Heart right ventricle (tissue), 16 donors: ENCODE measurements at regions not wholly inside any gene's neighbourhood (a gene's known extent, or its start where the extent isn't known, plus 50 kb on each side); places are given as distances from the start of the nearest gene placed in this dataset.

Source experiments
- ATAC-seq, 8 donors: fragments of 200-7000 bp; cut with Tn5 transposase; one replicate each; pipeline ENCODE4 v1.9.1; 2020; ENCODE audit warnings: mild to moderate bottlenecking in 8 of 8, moderate library complexity in 8 of 8, moderate number of reproducible peaks in 1 of 8
- DNase-seq, 2 donors: peaks; one replicate each; pipeline ENCODE4 v3.0.0-alpha.2; 2020
- H3K27ac ChIP-seq, 10 donors: fragments of 200-600 bp; sonication (generic) in 2 of 10; one replicate each; pipeline versions ENCODE4 v1.5.0 to v1.8.0; 2020 to 2022; ENCODE audit warnings: mild to moderate bottlenecking in 3 of 10
- H3K27me3 ChIP-seq, 7 donors: fragments of 200-600 bp; one replicate each; pipeline ENCODE4 v1.8.0; 2021 to 2022; ENCODE audit warnings: mild to moderate bottlenecking in 2 of 7
- H3K36me3 ChIP-seq, 9 donors: fragments of 200-600 bp; sonication (generic) in 1 of 9; one replicate each; pipeline versions ENCODE4 v1.5.0 to v1.8.0; 2020 to 2022; ENCODE audit warnings: mild to moderate bottlenecking in 2 of 9
- H3K4me1 ChIP-seq, 9 donors: fragments of 200-600 bp; sonication (generic) in 1 of 9; one replicate each; pipeline versions ENCODE4 v1.5.0 to v1.8.0; 2020 to 2022; ENCODE audit warnings: mild to moderate bottlenecking in 4 of 9
- H3K4me3 ChIP-seq, 10 donors: fragments of 200-600 bp; sonication (generic) in 2 of 10; one replicate each; pipeline versions ENCODE4 v1.5.0 to v1.8.0; 2020 to 2022; ENCODE audit warnings: mild to moderate bottlenecking in 7 of 10, moderate library complexity in 2 of 10
- H3K9me3 ChIP-seq, 11 donors: fragments of 200-600 bp in 10 of 11; sonication (generic) in 2 of 11; one replicate each; pipeline versions ENCODE4 v1.5.0 to v1.8.0; 2013 to 2022; ENCODE audit warnings: mild to moderate bottlenecking in 2 of 11, control low read depth in 1 of 11, moderate library complexity in 1 of 11
- CTCF ChIP-seq, 9 donors: fragments of 200-600 bp; sonication (generic) in 2 of 9; IDR thresholded peaks; one replicate each; pipeline versions ENCODE4 v1.5.0 to v1.8.0; 2021 to 2022; ENCODE audit warnings: antibody characterized with exemption in 9 of 9, mild to moderate bottlenecking in 5 of 9, moderate library complexity in 1 of 9
- WGBS, 2 donors: extraction: QIAGEN DNeasy Blood & Tissue Kit; methylation state at CpG; one replicate each; pipeline ENCODE4 v1.1.7; 2013; ENCODE audit warnings: inconsistent platforms in 1 of 2; 5-methylcytosine and 5-hydroxymethylcytosine counted together
- intact Hi-C, 10 donors: fragments of 100-400 bp; cut with DNase I; formaldehyde crosslinking; loops; one replicate each; pipeline versions ENCODE4 v1.11.1 to v1.14.2; 2022
- donor health status: Arrhythmogenic right ventricular cardiomyopathy.
- donor health status: ischemic (EF 13 %, LVEDD 7.1; RV severe dilation, severe dysfunction).
- donor health status: healthy with polysubstance abuse.
- donor health status: DM: no; HTN: yes; CAD: no.
- donor health status: DM: no; HTN: no; CAD: no.
- donor health status: ischemic (EF 25% LVEDD 6.9; RV normal size, moderate dysfunction).
- donor health status: ischemic (EF 25% LVEDD 5.7; RV mildly dilated, moderate dysfunction).
- donor health status: healthy.
- donor health status: DM: yes; HTN: yes; CAD: no.
- donor health status: Ischemic cardiomyopathy.
- donor health status: ischemic (EF 35%, LVEDD 5.7; RV mildly dilated, moderate dysfunction).
- donor health status: nonischemic (EF 11% LVEDD 7.7; RV severe dilation, severe dysfunction).
- donor health status: DM: yes; HTN: yes; CAD: no.
- donor health status: PGD.
- donor health status: ischemic (EF 29% LVEDD 5.4; RV normal size, mild dysfunction).
- donor health status: nonischemic (EF 23%, LVEDD 6.1; RV moderate dilation, normal function).

GRCh38 chr2:20110383-20110782 lies 59.0 kb upstream of the LAPTM4A start:
- no peak for DNase-seq
- 95% methylated on average over 3 of the region's 3 CpGs for WGBS, 2 donors

GRCh38 chr2:20108655-20109396 lies 57.4 kb upstream of the LAPTM4A start:
- Histone ChIP-seq H3K4me1 (peaks cover 0 to 33% (median 6%) of the 10 kb centered on the region in 9 donors), H3K36me3 (no peaks in the 10 kb centered on the region), H3K27me3 (peaks cover 0 to 18% (median 8%) of the 10 kb centered on the region in 7 donors), H3K4me3 (no peak overlapping the region), H3K27ac (no peak overlapping the region), H3K9me3 (peaks cover 0 to 5% (median 0%) of the 10 kb centered on the region in 11 donors)
- DNase-seq (no peak), ATAC-seq (no peak)
- intact Hi-C loops = loop anchor here in 4 of 10 donors (5.0 to 10.0 kb wide), 2 partner anchors 113 to 116 kb away; partner anchors contain the start of gene SDC1 (in 3 of the 4)
- WGBS, 2 donors = 90 to 91% methylated on average over 5 of the region's 5 CpGs
- TF ChIP-seq CTCF (IDR thresholded peaks at IDR 0.05) = no peak

More at GRCh38 chr2:20110383-20110782, 59.0 kb upstream of the LAPTM4A start:
- TF ChIP-seq CTCF (IDR thresholded peaks at IDR 0.05) = no peak
- Histone ChIP-seq H3K36me3 (no peaks in the 10 kb centered on the region), H3K27ac (no peak overlapping the region), H3K9me3 (peaks cover 0 to 5% (median 0%) of the 10 kb centered on the region in 11 donors), H3K27me3 (peaks cover 0 to 18% (median 8%) of the 10 kb centered on the region in 7 donors), H3K4me3 (no peak overlapping the region), H3K4me1 (peaks cover 0 to 35% (median 10%) of the 10 kb centered on the region in 9 donors)
- intact Hi-C loops = no loop called here
- ATAC-seq = no peak

- WGBS, 2 donors = 85 to 89% methylated on average over 5 of the region's 5 CpGs
- peaks cover 0 to 8% (median 0%) of the 10 kb centered on the region in 11 donors for H3K9me3 ChIP-seq
- intact Hi-C loops = loop anchor here in 5 of 10 donors (2.0 to 10.0 kb wide), 3 partner anchors 115 to 117 kb away; partner anchors contain the start of gene SDC1 (in 4 of the 5)
- H3K27ac ChIP-seq = no peak overlapping the region
- TF ChIP-seq CTCF (IDR thresholded peaks at IDR 0.05) = no peak
- H3K36me3 ChIP-seq = no peaks in the 10 kb centered on the region
- H3K4me3 ChIP-seq = no peak overlapping the region
- peaks cover 0 to 27% (median 4%) of the 10 kb centered on the region in 9 donors for H3K4me1 ChIP-seq
- DNase-seq (no peak), ATAC-seq (no peak)
- peaks cover 0 to 18% (median 8%) of the 10 kb centered on the region in 7 donors for H3K27me3 ChIP-seq
Measured at GRCh38 chr2:20107776-20108175, 56.3 kb upstream of the LAPTM4A start.

- WGBS, 2 donors = 83 to 91% methylated on average over 11 of the region's 11 CpGs
- Histone ChIP-seq H3K27ac (peak overlapping the region in 1 of 10 donors; percentile 22), H3K4me1 (peaks cover 0 to 27% (median 4%) of the 10 kb centered on the region in 9 donors), H3K36me3 (no peaks in the 10 kb centered on the region), H3K4me3 (peak overlapping the region in 2 of 10 donors; percentile 32 to 43), H3K9me3 (peaks cover 0 to 13% (median under 1%) of the 10 kb centered on the region in 11 donors), H3K27me3 (peaks cover 0 to 18% (median 8%) of the 10 kb centered on the region in 7 donors)
- ATAC-seq (no peak), DNase-seq (no peak)
- TF ChIP-seq CTCF (IDR thresholded peaks at IDR 0.05) = no peak
- intact Hi-C loops = loop anchor here in 5 of 10 donors (2.0 to 10.0 kb wide), 3 partner anchors 115 to 117 kb away; partner anchors contain the start of gene SDC1 (in 4 of the 5)
Measured at GRCh38 chr2:20107352-20107751, 55.9 kb upstream of the LAPTM4A start.
